Central memory CD8-positive, alpha-beta T cell (primary cell): ENCODE measurements at regions not wholly inside any gene's neighbourhood (a gene's known extent, or its start where the extent isn't known, plus 50 kb on each side); places are given as distances from the start of the nearest gene placed in this dataset.

ENCODE experiments used
- ATAC-seq: fragments of 150-1000 bp; cut with Tn5 transposase; replicated peaks from 2 replicates; pipeline ENCODE4 v1.10.0; 2022; ENCODE audit warnings: mild to moderate bottlenecking, moderate FRiP score, moderate number of reproducible peaks; ENCODE audit not compliant: poor library complexity, severe bottlenecking; ENCODE audit errors: extremely low read depth
- DNase-seq, 2 donors: peaks; one replicate each; pipeline ENCODE4 v3.0.0; 2021; ENCODE audit warnings: low spot score in 2 of 2
- H3K27ac Mint-ChIP-seq: one replicate; pipeline ENCODE4 v1.8.0; 2022; ENCODE audit warnings: low read depth, mild to moderate bottlenecking, moderate library complexity, mixed read lengths
- H3K27me3 Mint-ChIP-seq: one replicate; pipeline ENCODE4 v1.8.0; 2022; ENCODE audit warnings: mixed read lengths
- H3K36me3 Mint-ChIP-seq: one replicate; pipeline ENCODE4 v1.8.0; 2022; ENCODE audit warnings: mild to moderate bottlenecking, moderate library complexity, mixed read lengths; ENCODE audit not compliant: insufficient read depth
- H3K4me1 Mint-ChIP-seq: one replicate; pipeline ENCODE4 v1.8.0; 2022; ENCODE audit warnings: mixed read lengths
- H3K4me3 Mint-ChIP-seq: one replicate; pipeline ENCODE4 v1.8.0; 2022; ENCODE audit warnings: mild to moderate bottlenecking, moderate library complexity, mixed read lengths
- H3K9me3 Mint-ChIP-seq: one replicate; pipeline ENCODE4 v1.8.0; 2022; ENCODE audit warnings: mixed read lengths

DNA sequence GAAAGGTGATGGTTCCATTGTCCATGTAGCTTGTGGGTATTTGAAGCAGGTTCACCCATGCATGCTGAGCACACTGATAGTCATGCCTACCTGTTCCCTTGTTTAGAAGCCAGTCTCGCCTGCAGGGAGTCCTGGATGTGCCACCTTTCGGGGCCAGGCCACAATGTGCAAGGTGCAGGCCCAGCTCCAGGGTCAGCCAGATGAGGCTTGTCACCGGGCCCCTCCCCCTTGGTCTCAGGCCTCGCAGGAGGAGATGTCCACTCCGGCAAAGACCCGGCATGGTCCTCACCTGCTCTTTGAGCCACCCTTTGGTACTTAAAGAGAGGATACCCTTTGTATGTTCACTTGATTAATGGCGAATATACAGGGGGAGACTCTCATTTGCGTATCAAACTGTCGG is 140.4 kb upstream of the RTL1 start:
- H3K9me3 Mint-ChIP-seq, result no peaks in the 10 kb centered on the region
- ATAC-seq, result no peak

DNA sequence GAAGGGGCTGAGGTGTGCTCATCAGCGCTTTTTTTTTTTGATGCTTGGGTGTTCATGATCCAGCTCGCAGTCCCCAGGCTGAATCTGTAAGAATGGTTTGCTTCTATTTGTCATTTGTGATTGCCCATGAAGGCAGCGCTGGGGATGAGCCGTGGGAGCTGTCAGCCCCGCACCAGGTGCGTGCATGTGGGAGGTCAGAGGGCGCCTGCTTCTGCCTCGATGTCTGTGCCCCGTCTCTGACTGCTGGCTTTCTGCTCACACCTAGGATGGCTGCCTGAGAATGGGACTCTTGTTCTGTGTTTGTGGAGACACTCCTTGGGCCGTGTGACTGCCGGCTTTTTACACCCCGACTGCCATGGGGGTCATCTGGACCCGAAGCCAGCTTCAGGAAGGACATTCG is 141.2 kb upstream of the RTL1 start:
- no peaks in the 10 kb centered on the region for H3K9me3 Mint-ChIP-seq
- H3K36me3 Mint-ChIP-seq, result no peaks in the 10 kb centered on the region
- no peaks in the 10 kb centered on the region for H3K4me1 Mint-ChIP-seq
- ATAC-seq, result no peak
- no peak overlapping the region for H3K4me3 Mint-ChIP-seq
- no peak for DNase-seq
- H3K27ac Mint-ChIP-seq, result no peak overlapping the region
- H3K27me3 Mint-ChIP-seq, result peaks cover 12% of the 10 kb centered on the region

More for the DNA sequence above, 140.4 kb upstream of the RTL1 start:
- H3K27me3 Mint-ChIP-seq, result peaks cover 12% of the 10 kb centered on the region
- H3K36me3 Mint-ChIP-seq, result no peaks in the 10 kb centered on the region
- H3K27ac Mint-ChIP-seq, result no peak overlapping the region
- DNase-seq, result no peak
- no peak overlapping the region for H3K4me3 Mint-ChIP-seq
- no peaks in the 10 kb centered on the region for H3K4me1 Mint-ChIP-seq

DNA sequence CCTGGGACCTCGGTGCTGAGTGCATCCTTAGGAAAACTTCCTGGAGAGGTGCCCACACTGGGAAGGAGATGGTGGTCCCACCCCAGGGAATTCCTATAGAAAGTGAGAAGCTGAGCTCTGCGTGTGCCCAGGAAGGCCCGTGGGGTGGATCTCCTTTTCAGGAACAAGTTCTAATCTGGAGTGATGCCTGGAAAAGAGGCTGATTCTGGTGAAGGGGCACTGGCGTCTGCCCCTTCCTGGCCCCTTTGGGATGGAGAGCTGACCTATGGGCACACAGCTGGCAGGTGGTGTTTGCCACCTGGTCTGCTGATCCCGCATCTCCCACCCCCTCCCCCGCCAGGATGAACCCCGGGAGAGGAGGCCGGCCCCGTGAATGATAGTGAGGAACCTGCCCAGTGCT is 142.0 kb upstream of the RTL1 start:
- no peak for ATAC-seq
- no peaks in the 10 kb centered on the region for H3K36me3 Mint-ChIP-seq
- H3K9me3 Mint-ChIP-seq, result no peaks in the 10 kb centered on the region
- H3K4me1 Mint-ChIP-seq, result no peaks in the 10 kb centered on the region
- no peak overlapping the region for H3K4me3 Mint-ChIP-seq
- H3K27me3 Mint-ChIP-seq, result peaks cover 12% of the 10 kb centered on the region
- H3K27ac Mint-ChIP-seq, result no peak overlapping the region
- DNase-seq, result no peak

DNA sequence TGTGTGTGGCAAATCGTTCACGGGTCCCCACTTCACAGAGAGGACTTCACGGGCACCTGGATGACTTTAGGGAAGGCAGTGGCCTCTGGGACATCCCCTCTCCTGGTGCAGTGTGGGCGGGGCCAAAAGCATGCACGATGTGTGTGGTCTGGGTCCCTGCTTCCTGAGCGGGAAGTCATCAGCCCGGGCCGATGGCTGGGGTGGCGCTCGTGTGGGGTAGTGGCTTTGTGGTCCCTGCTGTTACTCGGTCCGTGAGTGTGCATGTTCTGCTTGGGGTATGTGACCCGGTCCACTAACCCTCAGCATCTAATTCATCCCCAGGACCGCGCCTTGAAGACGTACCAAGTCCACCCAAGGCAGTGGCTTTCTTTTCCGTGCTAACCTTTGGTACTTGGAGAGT is 142.5 kb upstream of the RTL1 start:
- DNase-seq (no peak), ATAC-seq (no peak)
- H3K36me3 Mint-ChIP-seq, result no peaks in the 10 kb centered on the region
- H3K27me3 Mint-ChIP-seq, result peaks cover 12% of the 10 kb centered on the region
- no peaks in the 10 kb centered on the region for H3K4me1 Mint-ChIP-seq
- H3K9me3 Mint-ChIP-seq, result no peaks in the 10 kb centered on the region
- H3K4me3 Mint-ChIP-seq, result no peak overlapping the region
- no peak overlapping the region for H3K27ac Mint-ChIP-seq

DNA sequence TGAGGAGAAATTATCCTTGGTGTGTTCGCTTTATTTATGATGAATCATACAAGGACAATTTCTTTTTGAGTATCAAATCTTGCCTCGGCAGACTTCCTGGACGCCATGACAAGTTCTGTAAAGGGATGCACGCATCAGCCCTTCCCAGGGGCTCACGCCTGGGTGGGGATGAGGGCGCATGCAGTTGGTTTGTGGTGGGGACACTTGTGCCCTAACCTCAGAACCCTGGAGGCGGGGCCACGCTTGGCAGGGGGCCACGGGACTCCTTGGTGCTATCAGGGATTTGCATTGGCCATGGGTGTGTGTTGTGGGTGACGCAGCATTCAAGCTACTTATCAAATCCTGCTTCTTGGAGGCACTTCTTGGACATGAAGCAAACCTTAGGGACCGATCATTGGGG is 143.8 kb upstream of the RTL1 start:
- no peaks in the 10 kb centered on the region for H3K9me3 Mint-ChIP-seq
- no peaks in the 10 kb centered on the region for H3K36me3 Mint-ChIP-seq
- ATAC-seq (no peak), DNase-seq (no peak)
- H3K27me3 Mint-ChIP-seq, result peaks cover 12% of the 10 kb centered on the region
- H3K4me1 Mint-ChIP-seq, result no peaks in the 10 kb centered on the region
- H3K27ac Mint-ChIP-seq, result no peak overlapping the region
- H3K4me3 Mint-ChIP-seq, result no peak overlapping the region

DNA sequence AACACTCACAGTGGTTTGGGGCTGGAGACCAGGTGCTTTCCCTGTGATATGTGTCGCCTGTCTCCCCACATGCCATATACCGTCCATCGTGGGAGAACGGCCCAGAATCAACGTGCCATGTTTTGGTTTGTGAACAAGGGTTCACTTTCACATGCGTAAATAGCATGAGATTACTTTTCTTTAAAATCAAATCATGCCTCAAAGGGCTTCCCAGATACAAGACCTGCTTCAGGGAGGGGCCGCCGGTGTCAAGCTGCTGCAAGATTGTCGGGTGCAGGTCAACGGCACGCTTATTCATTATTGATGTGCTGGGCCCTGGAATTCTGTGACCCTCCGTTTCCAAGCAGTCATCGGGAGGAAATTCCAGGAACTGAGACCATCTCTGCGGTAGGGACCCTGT is 145.2 kb upstream of the RTL1 start:
- Mint-ChIP-seq H3K36me3 (no peaks in the 10 kb centered on the region), H3K4me3 (no peak overlapping the region), H3K9me3 (no peaks in the 10 kb centered on the region), H3K27me3 (peaks cover 18% of the 10 kb centered on the region), H3K27ac (no peak overlapping the region), H3K4me1 (no peaks in the 10 kb centered on the region)
- ATAC-seq (no peak), DNase-seq (no peak)

DNA sequence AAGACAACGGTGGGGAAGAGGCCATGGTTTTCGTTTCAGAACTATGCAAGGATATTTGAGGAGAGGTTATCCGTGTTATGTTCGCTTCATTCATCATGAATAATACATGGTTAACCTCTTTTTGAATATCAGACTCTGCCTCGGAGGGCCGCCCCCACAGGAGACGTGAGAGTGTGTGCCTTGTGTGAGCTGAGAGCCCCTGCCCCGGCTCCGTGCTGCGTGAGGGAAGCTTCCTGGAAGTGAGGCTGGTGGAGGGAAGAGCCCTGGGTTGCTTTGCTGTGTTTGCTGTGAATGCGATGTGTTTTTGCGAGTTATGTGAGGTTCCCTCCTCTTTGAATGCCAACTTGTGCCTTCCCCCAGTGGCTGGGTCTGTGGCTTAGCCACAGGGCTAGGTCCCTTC is 146.0 kb upstream of the RTL1 start:
- no peaks in the 10 kb centered on the region for H3K36me3 Mint-ChIP-seq
- ATAC-seq (no peak), DNase-seq (no peak)
- no peaks in the 10 kb centered on the region for H3K4me1 Mint-ChIP-seq
- H3K27me3 Mint-ChIP-seq, result peaks cover 17% of the 10 kb centered on the region
- no peaks in the 10 kb centered on the region for H3K9me3 Mint-ChIP-seq
- no peak overlapping the region for H3K27ac Mint-ChIP-seq
- no peak overlapping the region for H3K4me3 Mint-ChIP-seq

DNA sequence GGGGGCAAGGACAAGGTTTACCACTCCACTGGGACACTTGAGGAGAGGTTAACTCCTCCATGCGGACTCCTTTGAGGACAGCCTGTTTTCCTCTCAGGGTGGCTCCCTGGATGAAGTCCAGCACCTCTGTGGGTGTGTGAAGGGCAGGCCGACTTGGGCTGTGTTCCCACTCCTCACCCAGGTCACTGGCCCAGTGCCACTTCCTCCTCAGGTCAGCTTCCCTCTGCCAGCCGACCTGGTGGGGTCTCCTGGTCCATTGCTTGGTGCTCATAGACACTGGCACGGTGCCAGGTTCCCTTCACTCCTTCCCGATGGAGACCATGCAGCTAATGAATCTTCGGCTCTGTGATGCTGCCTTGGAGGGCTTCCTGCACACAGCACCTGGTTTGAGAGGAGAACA is 146.4 kb upstream of the RTL1 start:
- H3K9me3 Mint-ChIP-seq, result no peaks in the 10 kb centered on the region
- no peak for ATAC-seq
- no peaks in the 10 kb centered on the region for H3K36me3 Mint-ChIP-seq

DNA sequence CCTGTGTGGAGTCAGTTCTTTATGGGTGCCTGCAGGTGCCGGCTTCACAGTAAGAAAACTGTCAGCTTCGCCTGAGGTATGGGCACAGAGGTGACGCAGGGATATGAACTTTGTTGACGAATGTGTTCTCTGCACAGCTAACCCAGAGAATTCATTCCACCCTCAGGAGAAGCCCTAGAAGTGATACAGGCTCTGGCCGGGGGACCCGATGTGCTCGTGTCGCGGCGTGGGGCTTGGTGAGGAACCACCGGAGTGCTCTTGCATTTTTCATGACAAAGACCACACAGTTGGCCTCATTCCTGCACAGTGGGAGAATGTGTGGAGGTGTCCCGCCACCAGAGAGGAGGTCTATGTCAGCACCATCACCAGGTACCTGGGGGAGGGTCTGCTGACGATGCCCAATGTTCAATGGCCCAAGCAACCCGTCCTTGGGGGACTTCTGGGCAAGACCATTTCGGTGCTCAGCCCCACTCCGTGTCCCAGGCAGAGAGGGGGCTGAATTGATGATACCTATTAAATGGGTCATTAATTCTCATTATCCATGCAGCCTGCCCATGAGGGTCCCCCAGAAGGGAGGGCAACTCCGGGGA is 147.5 kb upstream of the RTL1 start:
- H3K36me3 Mint-ChIP-seq, result no peaks in the 10 kb centered on the region
- no peaks in the 10 kb centered on the region for H3K4me1 Mint-ChIP-seq
- ATAC-seq, result no peak
- H3K4me3 Mint-ChIP-seq, result no peak overlapping the region
- no peaks in the 10 kb centered on the region for H3K9me3 Mint-ChIP-seq
- no peak overlapping the region for H3K27ac Mint-ChIP-seq
- peaks cover 6% of the 10 kb centered on the region for H3K27me3 Mint-ChIP-seq
- no peak for DNase-seq

More for the DNA sequence above, 146.4 kb upstream of the RTL1 start:
- H3K4me3 Mint-ChIP-seq, result no peak overlapping the region
- no peak for DNase-seq
- H3K4me1 Mint-ChIP-seq, result no peaks in the 10 kb centered on the region
- no peak overlapping the region for H3K27ac Mint-ChIP-seq
- H3K27me3 Mint-ChIP-seq, result peaks cover 13% of the 10 kb centered on the region

DNA sequence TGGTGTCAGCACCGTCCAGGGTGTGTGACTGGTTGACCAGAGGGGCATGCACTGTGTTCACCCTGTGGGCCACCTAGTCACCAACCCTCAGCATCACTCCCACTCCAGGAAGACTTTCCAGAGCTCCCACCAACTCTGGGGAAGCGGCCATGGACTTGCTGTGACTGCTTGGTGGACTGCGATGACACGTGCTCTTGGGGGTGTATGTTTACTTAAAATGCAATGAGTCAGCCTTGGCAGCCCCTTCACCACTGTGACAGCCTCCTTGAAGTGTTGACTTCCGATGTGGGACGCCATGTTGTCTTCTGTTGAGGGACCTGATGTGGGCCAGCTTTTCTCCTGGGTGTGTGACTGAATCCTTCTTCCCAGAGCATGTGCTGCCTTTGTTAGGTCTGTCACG is 151.1 kb upstream of the RTL1 start:
- Mint-ChIP-seq H3K36me3 (no peaks in the 10 kb centered on the region), H3K4me1 (no peaks in the 10 kb centered on the region), H3K4me3 (no peak overlapping the region), H3K27ac (no peak overlapping the region), H3K27me3 (peaks cover 6% of the 10 kb centered on the region), H3K9me3 (no peaks in the 10 kb centered on the region)
- ATAC-seq (no peak), DNase-seq (no peak)

DNA sequence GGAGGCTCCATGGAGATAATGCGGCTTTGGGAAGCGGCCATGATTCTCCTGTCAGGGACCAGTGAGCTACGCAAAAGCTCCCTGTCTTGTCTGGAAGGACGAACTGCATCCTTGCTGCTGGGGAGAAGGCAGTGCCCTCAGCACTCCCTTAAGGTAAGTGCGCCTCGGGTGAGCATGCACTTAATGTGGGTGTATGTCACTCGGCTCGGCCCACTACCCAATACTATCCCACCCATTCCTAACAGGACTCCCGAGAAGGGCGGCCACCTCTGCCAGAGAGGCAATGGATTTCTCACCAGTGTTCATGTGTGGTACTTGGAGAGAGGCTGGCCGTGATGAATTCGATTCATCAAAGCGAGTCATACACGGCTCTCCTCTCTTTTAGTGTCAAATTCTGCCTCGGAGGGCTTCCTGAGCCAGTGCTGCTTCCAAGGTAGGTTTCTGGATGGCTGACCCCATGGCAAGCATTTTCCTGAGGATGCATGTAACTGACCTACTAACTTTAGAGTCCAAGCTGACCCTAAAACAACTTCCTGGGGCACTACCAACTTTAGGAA is 151.7 kb upstream of the RTL1 start:
- H3K27me3 Mint-ChIP-seq, result peaks cover 6% of the 10 kb centered on the region
- no peaks in the 10 kb centered on the region for H3K9me3 Mint-ChIP-seq
- no peak overlapping the region for H3K4me3 Mint-ChIP-seq
- H3K27ac Mint-ChIP-seq, result no peak overlapping the region
- no peaks in the 10 kb centered on the region for H3K36me3 Mint-ChIP-seq
- ATAC-seq, result no peak
- no peak for DNase-seq
- H3K4me1 Mint-ChIP-seq, result no peaks in the 10 kb centered on the region

DNA sequence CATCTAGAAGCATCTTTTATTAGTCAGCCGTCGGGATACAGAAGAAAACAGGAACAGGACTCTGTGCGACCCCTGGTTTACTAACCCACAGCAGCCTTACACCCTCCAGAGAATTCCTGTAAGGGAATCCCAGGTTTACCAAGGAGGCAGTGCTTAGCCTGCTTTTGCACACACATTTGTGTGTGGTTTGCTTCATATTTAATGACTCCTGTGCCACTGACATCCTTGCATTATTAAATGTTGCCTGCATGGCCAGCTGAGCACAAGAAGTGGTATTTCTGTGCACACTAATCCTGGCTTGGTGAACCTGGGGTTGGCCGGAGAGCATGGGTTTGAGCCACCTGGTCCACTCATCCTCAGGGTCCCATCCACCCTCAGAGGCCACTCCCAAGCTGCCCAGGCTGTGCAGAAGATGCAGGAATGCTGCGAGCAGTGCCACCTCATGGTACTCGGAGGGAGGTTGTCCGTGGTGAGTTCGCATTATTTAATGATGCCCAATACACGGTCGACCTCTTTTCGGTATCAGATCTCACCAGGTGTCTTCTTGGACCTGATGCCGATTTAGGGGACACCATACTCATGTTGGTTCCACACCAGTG is 152.4 kb upstream of the RTL1 start:
- Mint-ChIP-seq H3K27ac (no peak overlapping the region), H3K4me3 (no peak overlapping the region), H3K9me3 (no peaks in the 10 kb centered on the region), H3K36me3 (no peaks in the 10 kb centered on the region), H3K4me1 (no peaks in the 10 kb centered on the region), H3K27me3 (peaks cover 10% of the 10 kb centered on the region)
- ATAC-seq (no peak), DNase-seq (no peak)

DNA sequence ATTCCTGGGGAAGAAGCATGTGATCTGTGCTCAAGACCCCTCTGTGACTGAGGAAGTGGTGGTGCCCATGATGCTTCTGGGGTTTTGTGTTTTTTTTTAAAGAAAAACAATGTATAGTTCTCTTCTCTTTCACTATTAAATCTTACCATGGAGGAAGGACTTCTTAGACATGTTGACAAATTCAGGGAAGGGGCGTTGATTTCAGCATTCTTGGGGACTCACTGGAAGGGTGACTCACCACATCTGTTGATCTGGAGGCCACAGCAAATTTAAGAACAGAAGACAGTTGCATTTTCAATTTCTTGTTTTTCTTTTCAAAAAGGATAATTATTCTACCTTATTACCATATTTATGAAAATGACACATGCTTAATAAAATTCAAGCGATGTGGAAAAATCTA is 152.9 kb upstream of the RTL1 start:
- H3K27ac Mint-ChIP-seq, result no peak overlapping the region
- H3K4me1 Mint-ChIP-seq, result no peaks in the 10 kb centered on the region
- no peaks in the 10 kb centered on the region for H3K9me3 Mint-ChIP-seq
- H3K4me3 Mint-ChIP-seq, result no peak overlapping the region
- DNase-seq, result no peak
- ATAC-seq, result no peak
- peaks cover 16% of the 10 kb centered on the region for H3K27me3 Mint-ChIP-seq
- no peaks in the 10 kb centered on the region for H3K36me3 Mint-ChIP-seq
